ENCODE measurements at regions not wholly inside any gene's neighbourhood (a gene's known extent, or its start where the extent isn't known, plus 50 kb on each side); places are given as distances from the start of the nearest gene placed in this dataset.

GRCh38 chr18:70380915-70381896 is 92.4 kb downstream of the SOCS6 start:
- H3K9me3 Mint-ChIP-seq: no peaks in the 10 kb centered on the region
- no peak for DNase-seq
- H3K4me1 Mint-ChIP-seq (ENCODE audit: low read depth): no peaks in the 10 kb centered on the region
- H3K4me3 Mint-ChIP-seq: no peak overlapping the region
- no peak for ATAC-seq
- no peaks in the 10 kb centered on the region for H3K27me3 Mint-ChIP-seq (ENCODE audit: low read depth)
- H3K36me3 Mint-ChIP-seq (ENCODE audit: insufficient read depth): no peaks in the 10 kb centered on the region
